ENCODE measurements at regions not wholly inside any gene's neighbourhood (a gene's known extent, or its start where the extent isn't known, plus 50 kb on each side); places are given as distances from the start of the nearest gene placed in this dataset.

- in situ Hi-C loops (cut with HindIII; ENCODE audit: low sequenced_read_pairs): no loop called here
- no peak for DNase-seq (ENCODE audit: low read depth, low spot score)
- H3K4me3 ChIP-seq (ENCODE audit: low read depth, low read length): no peak overlapping the region
- TF ChIP-seq CTCF (IDR thresholded peaks at IDR 0.05; ENCODE audit: low read depth, low read length): no peak
Observed at GRCh38 chr16:66197668-66198278, 168.7 kb upstream of the CDH5 start.

- in situ Hi-C loops (cut with HindIII; ENCODE audit: low sequenced_read_pairs): no loop called here
- TF ChIP-seq CTCF (IDR thresholded peaks at IDR 0.05; ENCODE audit: low read depth, low read length): no peak
- no peak for DNase-seq (ENCODE audit: low read depth, low spot score)
- no peak overlapping the region for H3K4me3 ChIP-seq (ENCODE audit: low read depth, low read length)
Observed at GRCh38 chr16:66196770-66197169, 169.7 kb upstream of the CDH5 start.

GRCh38 chr16:66194866-66195265 is 171.6 kb upstream of the CDH5 start:
- H3K4me3 ChIP-seq (ENCODE audit: low read depth, low read length): no peak overlapping the region
- in situ Hi-C loops (cut with HindIII; ENCODE audit: low sequenced_read_pairs): no loop called here
- TF ChIP-seq CTCF (IDR thresholded peaks at IDR 0.05; ENCODE audit: low read depth, low read length): no peak
- no peak for DNase-seq (ENCODE audit: low read depth, low spot score)

- no peak overlapping the region for H3K4me3 ChIP-seq (ENCODE audit: low read depth, low read length)
- no peak for TF ChIP-seq CTCF (IDR thresholded peaks at IDR 0.05; ENCODE audit: low read depth, low read length)
- in situ Hi-C loops (cut with HindIII; ENCODE audit: low sequenced_read_pairs): no loop called here
- DNase-seq (ENCODE audit: low read depth, low spot score): no peak
Observed at GRCh38 chr16:66193543-66194229, 172.8 kb upstream of the CDH5 start.

- TF ChIP-seq CTCF (IDR thresholded peaks at IDR 0.05; ENCODE audit: low read depth, low read length): no peak
- in situ Hi-C loops (cut with HindIII; ENCODE audit: low sequenced_read_pairs): no loop called here
- DNase-seq (ENCODE audit: low read depth, low spot score): no peak
- H3K4me3 ChIP-seq (ENCODE audit: low read depth, low read length): no peak overlapping the region
Observed at GRCh38 chr16:66190411-66190810, 176.1 kb upstream of the CDH5 start.

GRCh38 chr16:66189951-66190350 is 176.5 kb upstream of the CDH5 start:
- peak; percentile 90 for DNase-seq (ENCODE audit: low read depth, low spot score)
- H3K4me3 ChIP-seq (ENCODE audit: low read depth, low read length): no peak overlapping the region
- in situ Hi-C loops (cut with HindIII; ENCODE audit: low sequenced_read_pairs): no loop called here
- no peak for TF ChIP-seq CTCF (IDR thresholded peaks at IDR 0.05; ENCODE audit: low read depth, low read length)
